ENCODE measurements at regions not wholly inside any gene's neighbourhood (a gene's known extent, or its start where the extent isn't known, plus 50 kb on each side); places are given as distances from the start of the nearest gene placed in this dataset.

DNA sequence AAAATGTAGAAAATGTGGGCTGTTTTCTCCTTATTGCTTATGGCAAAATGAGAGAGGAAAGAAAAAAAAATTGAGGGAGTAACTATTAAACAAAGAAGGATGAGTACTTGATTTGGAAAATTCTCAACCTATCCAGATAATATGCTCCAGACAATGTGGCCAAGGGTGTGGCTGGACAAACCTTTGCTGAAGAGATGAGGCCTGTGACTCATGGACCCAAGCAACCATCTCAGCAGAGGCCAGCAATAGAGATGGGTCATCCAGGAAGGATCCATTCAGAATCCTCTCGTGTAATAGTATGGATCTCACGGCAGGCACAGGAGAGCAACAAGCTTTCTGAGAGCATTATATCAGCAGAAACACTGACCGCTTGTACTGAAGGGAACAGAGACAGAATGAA, 120.3 kb upstream of the CELF2 start:
- H2AK5ac ChIP-seq (ENCODE audit: low read length), result no peak overlapping the region
- H3K56ac ChIP-seq (ENCODE audit: low read length), result no peak overlapping the region
- H3K4me2 ChIP-seq (ENCODE audit: low read length), result no peak overlapping the region
- no peak overlapping the region for H2BK15ac ChIP-seq (replicated peaks; ENCODE audit: low read depth)
- H3K79me1 ChIP-seq (ENCODE audit: low read length), result no peaks in the 10 kb centered on the region
- no peak overlapping the region for H3K4me3 ChIP-seq (ENCODE audit: low read length)
- no peaks in the 10 kb centered on the region for H3K36me3 ChIP-seq (ENCODE audit: control insufficient read depth, insufficient read depth, low read length)
- H3K4me1 ChIP-seq (ENCODE audit: control insufficient read depth, low read depth, low read length), result no peaks in the 10 kb centered on the region
- no peaks in the 10 kb centered on the region for H3K27me3 ChIP-seq (ENCODE audit: insufficient read depth, low read length, poor library complexity)
- WGBS (ENCODE audit: extremely low coverage, insufficient coverage, low lambda C conversion rate), result no CpG with 5 or more reads among the region's 3 CpGs
- H3K9ac ChIP-seq (ENCODE audit: low read length), result no peak overlapping the region
- no peak overlapping the region for H2BK120ac ChIP-seq (ENCODE audit: low read depth, low read length)
- H3K18ac ChIP-seq (ENCODE audit: low read length), result no peak overlapping the region
- no peak overlapping the region for H2BK5ac ChIP-seq (ENCODE audit: low read length)
- H4K5ac ChIP-seq (ENCODE audit: low read length), result no peak overlapping the region
- H4K8ac ChIP-seq (ENCODE audit: low read depth, low read length), result no peak overlapping the region
- no peak for DNase-seq
- H3K27ac ChIP-seq (ENCODE audit: low read depth, low read length), result no peak overlapping the region
- H3K4ac ChIP-seq (ENCODE audit: low read depth, low read length), result no peak overlapping the region
- no peak overlapping the region for H3K23ac ChIP-seq (ENCODE audit: low read length)
- no peaks in the 10 kb centered on the region for H3K79me2 ChIP-seq (ENCODE audit: control insufficient read depth, insufficient read depth, low read length)

DNA sequence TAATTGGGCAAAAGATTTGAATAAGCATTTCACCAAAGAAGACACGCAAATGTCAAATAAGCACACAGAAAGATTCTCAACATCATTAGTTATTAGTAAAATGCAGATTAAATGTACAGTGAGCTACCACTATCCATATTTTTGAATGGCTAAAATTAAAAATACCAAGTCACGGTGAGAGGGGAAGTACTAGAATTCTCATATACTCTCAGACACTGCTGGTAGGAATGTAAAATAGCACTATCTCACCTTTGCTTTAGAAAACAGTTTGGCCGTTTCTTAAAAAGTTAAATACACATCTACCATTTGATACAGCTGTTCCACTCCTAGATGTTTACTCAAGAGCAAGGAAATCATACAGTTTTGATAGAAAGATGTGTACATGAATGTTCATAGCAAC, 115.8 kb upstream of the CELF2 start:
- H3K4me3 ChIP-seq (ENCODE audit: low read length), result no peak overlapping the region
- no peak overlapping the region for H3K9ac ChIP-seq (ENCODE audit: low read length)
- peak; percentile 4 for DNase-seq
- H2BK15ac ChIP-seq (replicated peaks; ENCODE audit: low read depth), result no peak overlapping the region
- H3K27ac ChIP-seq (ENCODE audit: low read depth, low read length), result no peak overlapping the region
- no peak overlapping the region for H3K23ac ChIP-seq (ENCODE audit: low read length)
- H3K4me1 ChIP-seq (ENCODE audit: control insufficient read depth, low read depth, low read length), result no peaks in the 10 kb centered on the region
- no peak overlapping the region for H2BK120ac ChIP-seq (ENCODE audit: low read depth, low read length)
- H3K79me1 ChIP-seq (ENCODE audit: low read length), result no peaks in the 10 kb centered on the region
- no peak overlapping the region for H2BK5ac ChIP-seq (ENCODE audit: low read length)
- H4K8ac ChIP-seq (ENCODE audit: low read depth, low read length), result no peak overlapping the region
- H3K4ac ChIP-seq (ENCODE audit: low read depth, low read length), result no peak overlapping the region
- no CpG with 5 or more reads among the region's 3 CpGs for WGBS (ENCODE audit: extremely low coverage, insufficient coverage, low lambda C conversion rate)
- H3K18ac ChIP-seq (ENCODE audit: low read length), result no peak overlapping the region
- no peak overlapping the region for H3K4me2 ChIP-seq (ENCODE audit: low read length)
- H3K56ac ChIP-seq (ENCODE audit: low read length), result no peak overlapping the region
- H2AK5ac ChIP-seq (ENCODE audit: low read length), result no peak overlapping the region
- no peaks in the 10 kb centered on the region for H3K36me3 ChIP-seq (ENCODE audit: control insufficient read depth, insufficient read depth, low read length)
- no peak overlapping the region for H4K5ac ChIP-seq (ENCODE audit: low read length)
- no peaks in the 10 kb centered on the region for H3K27me3 ChIP-seq (ENCODE audit: insufficient read depth, low read length, poor library complexity)
- H3K79me2 ChIP-seq (ENCODE audit: control insufficient read depth, insufficient read depth, low read length), result no peaks in the 10 kb centered on the region

GRCh38 chr10:10902951-10903350, 114.7 kb upstream of the CELF2 start:
- Histone ChIP-seq H2BK5ac (ENCODE audit: low read length) (no peak overlapping the region), H4K8ac (ENCODE audit: low read depth, low read length) (no peak overlapping the region), H3K4me2 (ENCODE audit: low read length) (no peak overlapping the region), H3K4me3 (ENCODE audit: low read length) (no peak overlapping the region), H3K23ac (ENCODE audit: low read length) (no peak overlapping the region), H2AK5ac (ENCODE audit: low read length) (no peak overlapping the region), H2BK15ac (replicated peaks; ENCODE audit: low read depth) (no peak overlapping the region), H3K4me1 (ENCODE audit: control insufficient read depth, low read depth, low read length) (no peaks in the 10 kb centered on the region), H3K9ac (ENCODE audit: low read length) (no peak overlapping the region), H3K27me3 (ENCODE audit: insufficient read depth, low read length, poor library complexity) (no peaks in the 10 kb centered on the region), H2BK120ac (ENCODE audit: low read depth, low read length) (no peak overlapping the region), H3K18ac (ENCODE audit: low read length) (no peak overlapping the region), H3K56ac (ENCODE audit: low read length) (no peak overlapping the region), H3K36me3 (ENCODE audit: control insufficient read depth, insufficient read depth, low read length) (no peaks in the 10 kb centered on the region), H4K5ac (ENCODE audit: low read length) (no peak overlapping the region), H3K4ac (ENCODE audit: low read depth, low read length) (no peak overlapping the region), H3K79me2 (ENCODE audit: control insufficient read depth, insufficient read depth, low read length) (no peaks in the 10 kb centered on the region), H3K27ac (ENCODE audit: low read depth, low read length) (no peak overlapping the region), H3K79me1 (ENCODE audit: low read length) (no peaks in the 10 kb centered on the region)
- no peak for DNase-seq
- no CpG with 5 or more reads among the region's 2 CpGs for whole genome bisulfite sequencing (ENCODE audit: extremely low coverage, insufficient coverage, low lambda C conversion rate)

GRCh38 chr10:10903620-10904019, 114.1 kb upstream of the CELF2 start:
- Histone ChIP-seq H4K5ac (ENCODE audit: low read length) (no peak overlapping the region), H3K23ac (ENCODE audit: low read length) (no peak overlapping the region), H4K8ac (ENCODE audit: low read depth, low read length) (no peak overlapping the region), H3K4ac (ENCODE audit: low read depth, low read length) (no peak overlapping the region), H3K9ac (ENCODE audit: low read length) (no peak overlapping the region), H3K4me3 (ENCODE audit: low read length) (no peak overlapping the region), H2BK15ac (replicated peaks; ENCODE audit: low read depth) (no peak overlapping the region), H3K27ac (ENCODE audit: low read depth, low read length) (no peak overlapping the region), H3K56ac (ENCODE audit: low read length) (no peak overlapping the region), H3K36me3 (ENCODE audit: control insufficient read depth, insufficient read depth, low read length) (no peaks in the 10 kb centered on the region), H3K79me2 (ENCODE audit: control insufficient read depth, insufficient read depth, low read length) (no peaks in the 10 kb centered on the region), H2AK5ac (ENCODE audit: low read length) (no peak overlapping the region), H2BK120ac (ENCODE audit: low read depth, low read length) (no peak overlapping the region), H3K79me1 (ENCODE audit: low read length) (no peaks in the 10 kb centered on the region), H3K4me1 (ENCODE audit: control insufficient read depth, low read depth, low read length) (no peaks in the 10 kb centered on the region), H3K4me2 (ENCODE audit: low read length) (no peak overlapping the region), H3K18ac (ENCODE audit: low read length) (no peak overlapping the region), H2BK5ac (ENCODE audit: low read length) (no peak overlapping the region), H3K27me3 (ENCODE audit: insufficient read depth, low read length, poor library complexity) (no peaks in the 10 kb centered on the region)
- no CpG with 5 or more reads among the region's 2 CpGs for WGBS (ENCODE audit: extremely low coverage, insufficient coverage, low lambda C conversion rate)
- DNase-seq, result peak; percentile 15

DNA sequence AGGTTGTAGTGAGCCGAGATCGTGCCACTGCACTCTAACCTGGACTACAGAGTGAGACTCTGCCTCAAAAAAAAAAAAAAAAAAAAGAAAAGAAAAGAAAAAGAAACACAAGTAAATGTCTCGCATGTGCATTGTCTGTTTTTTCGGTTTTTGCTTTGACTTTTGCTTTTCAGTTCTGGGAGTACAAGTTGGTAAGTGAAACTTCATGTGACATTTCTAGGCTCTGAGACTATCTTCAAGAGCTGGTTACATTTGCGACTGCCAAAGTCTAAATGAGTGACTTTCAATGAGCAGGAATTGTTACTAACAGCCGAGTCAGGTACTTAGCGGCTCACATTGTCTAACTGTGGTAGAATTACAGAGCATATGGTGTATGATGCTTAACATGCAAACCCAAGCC, 107.0 kb upstream of the CELF2 start:
- no peak overlapping the region for H2BK15ac ChIP-seq (replicated peaks; ENCODE audit: low read depth)
- H3K56ac ChIP-seq (ENCODE audit: low read length), result no peak overlapping the region
- H3K27ac ChIP-seq (ENCODE audit: low read depth, low read length), result no peak overlapping the region
- no peak overlapping the region for H3K4ac ChIP-seq (ENCODE audit: low read depth, low read length)
- H3K4me3 ChIP-seq (ENCODE audit: low read length), result no peak overlapping the region
- H3K9ac ChIP-seq (ENCODE audit: low read length), result no peak overlapping the region
- no peak for DNase-seq
- no peak overlapping the region for H2BK120ac ChIP-seq (ENCODE audit: low read depth, low read length)
- no CpG with 5 or more reads among the region's 7 CpGs for WGBS (ENCODE audit: extremely low coverage, insufficient coverage, low lambda C conversion rate)
- no peak overlapping the region for H3K23ac ChIP-seq (ENCODE audit: low read length)
- H3K4me1 ChIP-seq (ENCODE audit: control insufficient read depth, low read depth, low read length), result no peaks in the 10 kb centered on the region
- H2BK5ac ChIP-seq (ENCODE audit: low read length), result no peak overlapping the region
- no peaks in the 10 kb centered on the region for H3K79me1 ChIP-seq (ENCODE audit: low read length)
- H3K36me3 ChIP-seq (ENCODE audit: control insufficient read depth, insufficient read depth, low read length), result no peaks in the 10 kb centered on the region
- no peak overlapping the region for H3K18ac ChIP-seq (ENCODE audit: low read length)
- no peak overlapping the region for H4K5ac ChIP-seq (ENCODE audit: low read length)
- H4K8ac ChIP-seq (ENCODE audit: low read depth, low read length), result no peak overlapping the region
- H2AK5ac ChIP-seq (ENCODE audit: low read length), result no peak overlapping the region
- no peaks in the 10 kb centered on the region for H3K27me3 ChIP-seq (ENCODE audit: insufficient read depth, low read length, poor library complexity)
- H3K79me2 ChIP-seq (ENCODE audit: control insufficient read depth, insufficient read depth, low read length), result no peaks in the 10 kb centered on the region
- H3K4me2 ChIP-seq (ENCODE audit: low read length), result no peak overlapping the region

DNA sequence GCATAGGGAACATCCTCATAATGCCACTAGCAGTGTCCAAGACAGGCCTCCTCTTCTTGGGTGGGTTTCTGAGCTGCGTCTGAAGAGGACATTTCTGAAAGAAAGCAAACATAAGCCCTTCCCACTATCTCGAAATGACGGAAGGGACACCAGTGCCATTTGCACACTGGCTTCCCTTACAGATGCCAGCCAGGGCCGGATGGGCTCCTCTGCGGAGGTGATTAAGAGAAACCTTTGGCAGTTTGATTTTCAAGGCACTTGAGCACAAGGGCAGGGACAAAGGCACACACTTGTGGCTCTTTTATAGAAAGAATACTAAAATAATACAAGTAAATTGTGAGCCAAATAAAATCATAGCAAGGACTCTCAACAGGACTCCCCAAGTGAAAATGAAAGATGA, 106.6 kb upstream of the CELF2 start:
- Histone ChIP-seq H3K27me3 (ENCODE audit: insufficient read depth, low read length, poor library complexity) (no peaks in the 10 kb centered on the region), H3K36me3 (ENCODE audit: control insufficient read depth, insufficient read depth, low read length) (no peaks in the 10 kb centered on the region), H3K18ac (ENCODE audit: low read length) (no peak overlapping the region), H2BK5ac (ENCODE audit: low read length) (no peak overlapping the region), H4K8ac (ENCODE audit: low read depth, low read length) (no peak overlapping the region), H3K4me1 (ENCODE audit: control insufficient read depth, low read depth, low read length) (no peaks in the 10 kb centered on the region), H3K79me2 (ENCODE audit: control insufficient read depth, insufficient read depth, low read length) (no peaks in the 10 kb centered on the region), H3K4me3 (ENCODE audit: low read length) (no peak overlapping the region), H3K4ac (ENCODE audit: low read depth, low read length) (no peak overlapping the region), H3K4me2 (ENCODE audit: low read length) (no peak overlapping the region), H4K5ac (ENCODE audit: low read length) (no peak overlapping the region), H3K23ac (ENCODE audit: low read length) (no peak overlapping the region), H2AK5ac (ENCODE audit: low read length) (no peak overlapping the region), H2BK15ac (replicated peaks; ENCODE audit: low read depth) (no peak overlapping the region), H3K9ac (ENCODE audit: low read length) (no peak overlapping the region), H3K56ac (ENCODE audit: low read length) (no peak overlapping the region), H3K79me1 (ENCODE audit: low read length) (no peaks in the 10 kb centered on the region), H2BK120ac (ENCODE audit: low read depth, low read length) (no peak overlapping the region), H3K27ac (ENCODE audit: low read depth, low read length) (no peak overlapping the region)
- no peak for DNase-seq
- no CpG with 5 or more reads among the region's 5 CpGs for WGBS (ENCODE audit: extremely low coverage, insufficient coverage, low lambda C conversion rate)

Measured in mesendoderm (in vitro differentiated cells).